ENCODE measurements at regions not wholly inside any gene's neighbourhood (a gene's known extent, or its start where the extent isn't known, plus 50 kb on each side); places are given as distances from the start of the nearest gene placed in this dataset.
"Not testable (repeated sequence)": the region's sequence is repeated elsewhere in the genome, so short reads cannot be mapped to it uniquely, and the experiment has no call there.

DNA sequence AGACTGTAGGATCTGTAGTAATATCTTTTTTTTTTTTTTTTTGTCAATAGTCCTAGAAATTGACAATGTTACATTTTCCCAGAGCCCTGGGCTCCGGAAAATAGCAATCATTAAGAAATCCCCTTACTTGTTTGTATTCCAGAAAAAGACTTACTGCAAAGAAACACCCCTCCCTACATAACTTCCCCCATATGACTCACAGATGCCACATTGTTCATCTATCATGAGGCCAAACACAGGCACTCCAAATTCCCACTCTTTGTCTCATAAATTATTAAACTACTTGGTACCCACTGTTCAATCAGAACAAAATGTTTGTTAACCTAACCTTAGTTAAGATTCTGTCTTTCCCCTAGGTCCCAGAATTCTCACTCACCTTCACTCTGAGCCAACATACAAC, 53.5 kb downstream of the TEX51 start:
- Mint-ChIP-seq H3K36me3 (ENCODE audit: low read depth) (no peaks in the 10 kb centered on the region), H3K4me1 (ENCODE audit: low read depth) (peaks cover 4% of the 10 kb centered on the region), H3K27ac (ENCODE audit: unreplicated experiment) (no peak overlapping the region), H3K9me3 (ENCODE audit: low read depth) (peaks cover 6% of the 10 kb centered on the region), H3K27me3 (ENCODE audit: low read depth) (peaks cover 11% of the 10 kb centered on the region), H3K4me3 (ENCODE audit: unreplicated experiment) (no peak overlapping the region)
- no peak for DNase-seq (ENCODE audit: low spot score)
- TF ChIP-seq, protein P1, sequence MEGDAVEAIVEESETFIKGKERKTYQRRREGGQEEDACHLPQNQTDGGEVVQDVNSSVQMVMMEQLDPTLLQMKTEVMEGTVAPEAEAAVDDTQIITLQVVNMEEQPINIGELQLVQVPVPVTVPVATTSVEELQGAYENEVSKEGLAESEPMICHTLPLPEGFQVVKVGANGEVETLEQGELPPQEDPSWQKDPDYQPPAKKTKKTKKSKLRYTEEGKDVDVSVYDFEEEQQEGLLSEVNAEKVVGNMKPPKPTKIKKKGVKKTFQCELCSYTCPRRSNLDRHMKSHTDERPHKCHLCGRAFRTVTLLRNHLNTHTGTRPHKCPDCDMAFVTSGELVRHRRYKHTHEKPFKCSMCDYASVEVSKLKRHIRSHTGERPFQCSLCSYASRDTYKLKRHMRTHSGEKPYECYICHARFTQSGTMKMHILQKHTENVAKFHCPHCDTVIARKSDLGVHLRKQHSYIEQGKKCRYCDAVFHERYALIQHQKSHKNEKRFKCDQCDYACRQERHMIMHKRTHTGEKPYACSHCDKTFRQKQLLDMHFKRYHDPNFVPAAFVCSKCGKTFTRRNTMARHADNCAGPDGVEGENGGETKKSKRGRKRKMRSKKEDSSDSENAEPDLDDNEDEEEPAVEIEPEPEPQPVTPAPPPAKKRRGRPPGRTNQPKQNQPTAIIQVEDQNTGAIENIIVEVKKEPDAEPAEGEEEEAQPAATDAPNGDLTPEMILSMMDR (IDR thresholded peaks at IDR 0.05) = no peak

DNA sequence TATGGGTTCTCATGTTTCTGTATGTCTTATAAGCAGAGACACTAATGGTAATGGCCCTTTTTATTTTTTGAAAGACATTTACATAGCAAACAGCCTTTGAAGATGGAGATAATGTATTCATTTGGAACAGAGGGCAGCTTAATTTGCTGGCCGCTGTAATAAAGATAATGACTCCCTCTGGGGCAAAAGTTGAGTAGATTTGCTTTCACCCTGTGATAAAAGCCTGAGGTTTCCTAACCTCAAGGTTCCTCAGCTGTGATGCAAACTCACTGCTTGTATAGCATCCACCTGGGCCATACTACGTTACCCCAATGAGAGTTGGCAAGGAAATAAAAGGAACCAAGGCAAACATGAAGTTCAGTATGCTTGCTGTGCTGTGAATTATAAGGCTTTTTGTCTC, 54.8 kb downstream of the TEX51 start:
- DNase-seq (ENCODE audit: low spot score) = no peak
- no peaks in the 10 kb centered on the region for H3K36me3 Mint-ChIP-seq (ENCODE audit: low read depth)
- H3K4me1 Mint-ChIP-seq (ENCODE audit: low read depth) = peaks cover 4% of the 10 kb centered on the region
- TF ChIP-seq, protein P1 (IDR thresholded peaks at IDR 0.05) = no peak
- H3K4me3 Mint-ChIP-seq (ENCODE audit: unreplicated experiment) = no peak overlapping the region
- H3K27ac Mint-ChIP-seq (ENCODE audit: unreplicated experiment) = no peak overlapping the region
- peaks cover 10% of the 10 kb centered on the region for H3K9me3 Mint-ChIP-seq (ENCODE audit: low read depth)
- H3K27me3 Mint-ChIP-seq (ENCODE audit: low read depth) = peaks cover 5% of the 10 kb centered on the region

DNA sequence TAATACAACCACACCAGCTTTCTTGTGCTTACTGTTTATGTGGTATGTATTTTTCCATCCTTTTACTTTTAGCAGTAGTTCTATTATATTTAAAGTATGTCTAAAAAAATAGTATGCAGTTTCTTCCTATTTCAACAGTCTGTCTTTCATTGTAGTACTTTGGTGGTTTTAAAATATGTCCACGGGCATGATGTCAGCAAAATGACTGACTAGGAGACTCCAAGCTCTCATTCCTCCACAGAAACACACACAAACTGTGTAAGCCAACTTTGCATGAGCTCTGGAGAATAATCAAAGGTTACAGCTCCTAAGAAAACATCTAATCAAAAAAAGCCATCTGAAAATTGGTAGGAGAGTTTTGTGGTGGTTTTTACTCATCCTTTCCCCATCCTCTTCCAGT, 56.1 kb downstream of the TEX51 start:
- peaks cover 4% of the 10 kb centered on the region for H3K4me1 Mint-ChIP-seq (ENCODE audit: low read depth)
- H3K27me3 Mint-ChIP-seq (ENCODE audit: low read depth) = peaks cover 4% of the 10 kb centered on the region

DNA sequence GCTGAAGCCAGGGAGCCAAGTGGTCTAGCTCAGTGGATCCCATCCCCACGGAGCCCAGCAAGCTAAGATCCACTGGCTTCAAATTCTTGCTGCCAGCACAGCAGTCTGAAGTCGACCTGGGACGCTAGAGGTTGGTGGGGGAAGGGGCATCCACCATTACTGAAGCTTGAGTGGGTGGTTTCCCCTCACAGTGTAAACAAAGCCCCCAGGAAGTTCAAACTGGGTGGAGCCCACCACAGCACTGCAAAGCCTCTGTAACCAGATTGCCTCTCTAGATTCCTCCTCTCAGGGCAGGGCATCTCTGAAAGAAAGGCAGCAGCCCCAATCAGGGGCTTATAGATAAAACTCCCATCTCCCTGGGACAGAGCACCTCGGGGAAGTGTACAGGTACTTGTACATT, 58.1 kb downstream of the TEX51 start:
- H3K27me3 Mint-ChIP-seq (ENCODE audit: low read depth) = peaks cover 16% of the 10 kb centered on the region
- H3K9me3 Mint-ChIP-seq (ENCODE audit: low read depth) = peaks cover 40% of the 10 kb centered on the region
- H3K4me3 Mint-ChIP-seq (ENCODE audit: unreplicated experiment); H3K36me3 Mint-ChIP-seq (ENCODE audit: low read depth); DNase-seq (ENCODE audit: low spot score); H3K27ac Mint-ChIP-seq (ENCODE audit: unreplicated experiment); H3K4me1 Mint-ChIP-seq (ENCODE audit: low read depth): not testable (repeated sequence)

More for the DNA sequence above, 56.1 kb downstream of the TEX51 start:
- Mint-ChIP-seq H3K9me3 (ENCODE audit: low read depth) (peaks cover 24% of the 10 kb centered on the region), H3K4me3 (ENCODE audit: unreplicated experiment) (no peak overlapping the region), H3K27ac (ENCODE audit: unreplicated experiment) (no peak overlapping the region), H3K36me3 (ENCODE audit: low read depth) (no peaks in the 10 kb centered on the region)
- DNase-seq (ENCODE audit: low spot score) = no peak
- TF ChIP-seq, protein P1 (IDR thresholded peaks at IDR 0.05) = no peak

DNA sequence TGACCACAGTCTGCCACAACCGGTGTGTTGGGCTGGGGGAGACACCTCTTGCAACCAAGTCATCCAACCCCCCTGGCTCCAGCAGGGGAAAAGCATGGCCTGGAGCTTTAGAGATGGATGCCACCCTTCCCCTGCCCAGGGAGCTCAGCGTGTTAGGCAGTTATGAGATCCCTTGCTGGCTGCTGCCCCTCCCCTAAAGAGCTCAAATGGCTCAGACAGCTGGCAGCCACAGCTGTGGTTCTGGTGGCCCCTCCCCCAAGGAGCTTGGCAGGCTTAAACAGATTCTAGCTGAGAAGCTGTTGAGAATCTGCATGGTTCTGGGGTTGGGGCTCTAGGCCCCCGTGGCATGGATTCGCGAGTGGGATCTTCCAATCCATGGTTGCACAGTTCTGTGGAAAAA, 64.7 kb downstream of the TEX51 start:
- H3K27me3 Mint-ChIP-seq (ENCODE audit: low read depth) = peaks cover 37% of the 10 kb centered on the region
- H3K36me3 Mint-ChIP-seq (ENCODE audit: low read depth) = peaks cover 10% of the 10 kb centered on the region
- no peaks in the 10 kb centered on the region for H3K4me1 Mint-ChIP-seq (ENCODE audit: low read depth)
- no peak for DNase-seq (ENCODE audit: low spot score)
- no peak overlapping the region for H3K27ac Mint-ChIP-seq (ENCODE audit: unreplicated experiment)
- H3K9me3 Mint-ChIP-seq (ENCODE audit: low read depth) = peaks cover 45% of the 10 kb centered on the region
- TF ChIP-seq, protein P1 (IDR thresholded peaks at IDR 0.05) = no peak
- no peak overlapping the region for H3K4me3 Mint-ChIP-seq (ENCODE audit: unreplicated experiment)

DNA sequence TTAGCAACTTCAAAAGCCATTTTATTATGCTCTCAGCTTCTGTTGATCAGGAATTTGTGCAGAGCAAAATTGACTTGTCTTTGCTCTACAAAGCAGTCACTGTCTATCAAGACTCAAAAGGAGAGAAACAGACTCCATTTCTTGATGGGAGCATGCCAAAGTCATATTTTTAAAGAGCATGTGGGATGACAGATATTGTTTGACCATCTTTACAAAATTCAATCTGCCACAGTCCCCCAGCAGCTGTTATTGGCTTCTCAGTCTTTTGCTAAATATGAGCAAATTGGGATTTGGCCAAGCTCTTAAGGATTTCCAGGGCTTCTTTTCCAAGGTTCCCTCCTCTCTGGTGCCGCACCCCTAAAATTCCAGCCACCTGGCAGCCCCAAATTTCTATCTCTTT, 67.9 kb downstream of the TEX51 start:
- peaks cover 3% of the 10 kb centered on the region for H3K36me3 Mint-ChIP-seq (ENCODE audit: low read depth)
- no peak for DNase-seq (ENCODE audit: low spot score)
- H3K27ac Mint-ChIP-seq (ENCODE audit: unreplicated experiment) = no peak overlapping the region

More for the DNA sequence above, 67.9 kb downstream of the TEX51 start:
- H3K4me3 Mint-ChIP-seq (ENCODE audit: unreplicated experiment) = no peak overlapping the region
- TF ChIP-seq, protein P1 (IDR thresholded peaks at IDR 0.05) = no peak
- peaks cover 14% of the 10 kb centered on the region for H3K9me3 Mint-ChIP-seq (ENCODE audit: low read depth)
- peaks cover 16% of the 10 kb centered on the region for H3K4me1 Mint-ChIP-seq (ENCODE audit: low read depth)
- peaks cover 28% of the 10 kb centered on the region for H3K27me3 Mint-ChIP-seq (ENCODE audit: low read depth)

Measured in chondrocyte (in vitro differentiated cells).